ENCODE measurements at regions not wholly inside any gene's neighbourhood (a gene's known extent, or its start where the extent isn't known, plus 50 kb on each side); places are given as distances from the start of the nearest gene placed in this dataset.
"Not testable (repeated sequence)": the region's sequence is repeated elsewhere in the genome, so short reads cannot be mapped to it uniquely, and the experiment has no call there.

DNA sequence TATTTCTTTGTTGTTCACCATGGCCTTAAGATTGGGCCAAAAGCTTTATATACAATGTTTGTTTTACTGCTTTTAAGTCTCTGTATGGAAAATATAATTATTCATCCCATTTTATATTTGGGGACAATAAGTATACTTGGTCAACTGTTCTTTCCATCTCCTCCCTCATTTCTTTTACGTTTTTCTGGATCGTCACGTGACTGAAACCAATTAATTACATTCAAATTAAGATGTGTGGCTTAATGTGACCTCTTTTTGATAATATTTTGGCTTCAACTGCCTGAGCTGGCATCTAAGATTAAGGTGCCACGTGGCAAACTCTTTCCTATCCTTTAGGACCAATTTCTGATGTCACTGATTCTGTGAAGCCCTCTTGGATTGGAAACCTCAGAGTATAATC, 250.1 kb upstream of the SGCD start:
- ChIA-PET POLR2A (no interaction called here), CTCF (no interaction called here)

DNA sequence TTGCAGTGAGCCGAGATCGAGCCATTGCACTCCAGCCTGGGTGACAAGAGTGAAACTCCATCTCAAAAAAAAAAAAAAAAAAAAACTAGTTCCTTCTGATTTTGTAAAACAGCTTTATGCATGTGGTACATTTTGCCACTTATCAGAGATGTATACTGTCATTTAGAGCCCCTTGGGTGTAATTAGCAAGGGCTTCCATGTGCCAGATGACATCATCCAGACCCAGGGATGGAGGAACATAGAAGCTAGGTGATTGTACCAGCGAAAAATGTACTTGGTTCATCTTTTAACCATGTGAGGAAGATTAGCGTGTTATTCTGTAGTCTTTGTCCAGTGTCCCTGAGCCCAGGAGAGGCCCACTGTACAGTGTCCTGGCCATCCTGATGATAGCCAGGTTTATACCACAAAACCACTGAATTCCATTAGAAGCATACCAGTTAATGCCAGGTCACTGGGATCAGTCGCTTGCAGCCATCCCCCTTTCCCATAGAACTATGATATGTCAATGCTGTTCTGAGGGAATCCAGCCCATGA, 239.3 kb upstream of the SGCD start:
- CTCF ChIA-PET: no interaction called here
- POLR2A ChIA-PET: no interaction called here

DNA sequence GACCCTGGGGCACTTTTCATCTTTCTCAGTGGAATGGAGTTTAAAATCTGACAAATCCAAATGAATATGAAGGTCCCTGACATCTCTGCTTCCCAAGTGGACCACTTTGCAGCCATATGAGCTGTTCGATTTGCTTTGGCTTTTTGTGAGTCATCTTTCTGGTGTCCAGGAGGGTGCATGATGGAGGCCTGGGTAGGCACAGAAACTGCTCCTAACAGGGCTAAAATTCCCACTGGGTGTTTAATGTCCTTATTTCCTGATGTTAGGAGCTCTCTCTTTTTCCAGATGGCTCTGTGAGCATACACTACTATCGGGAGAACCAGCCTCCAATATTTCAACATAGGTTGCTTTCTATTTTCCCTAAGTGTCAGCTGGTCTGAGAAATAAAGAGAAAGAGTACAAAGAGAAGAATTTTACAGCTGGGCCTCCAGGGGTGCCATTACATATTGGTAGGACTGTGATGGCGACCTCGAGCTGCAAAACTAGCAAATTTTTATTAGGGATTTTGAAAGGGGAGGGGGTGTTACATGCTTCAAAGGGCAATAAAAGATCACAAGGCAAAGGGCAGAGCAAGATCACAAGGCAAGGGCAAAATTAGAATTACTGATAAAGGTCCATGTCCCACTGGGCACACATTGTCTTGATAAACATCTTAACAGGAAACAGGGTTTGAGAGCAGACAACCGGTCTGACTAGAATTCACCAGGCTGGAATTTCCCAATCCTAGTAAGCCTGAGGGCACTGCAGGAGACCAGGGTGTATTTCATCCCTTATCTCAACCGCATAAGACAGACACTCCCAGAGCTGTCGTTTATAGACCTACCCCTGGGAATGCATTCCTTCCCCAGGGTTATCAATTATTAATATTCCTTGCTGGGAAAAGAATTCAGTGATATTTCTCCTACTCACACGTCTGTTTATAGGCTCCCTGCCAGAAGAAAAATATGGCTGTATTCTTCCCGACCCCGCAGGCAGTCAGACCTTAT, 236.7 kb upstream of the SGCD start:
- POLR2A ChIA-PET, CTCF ChIA-PET: not testable (repeated sequence)

GRCh38 chr5:156093024-156093423, 233.9 kb upstream of the SGCD start:
- ChIA-PET CTCF (no interaction called here), POLR2A (no interaction called here)

- ChIA-PET CTCF (no interaction called here), POLR2A (no interaction called here)
Observed at GRCh38 chr5:156094001-156094400, 233.0 kb upstream of the SGCD start.

DNA sequence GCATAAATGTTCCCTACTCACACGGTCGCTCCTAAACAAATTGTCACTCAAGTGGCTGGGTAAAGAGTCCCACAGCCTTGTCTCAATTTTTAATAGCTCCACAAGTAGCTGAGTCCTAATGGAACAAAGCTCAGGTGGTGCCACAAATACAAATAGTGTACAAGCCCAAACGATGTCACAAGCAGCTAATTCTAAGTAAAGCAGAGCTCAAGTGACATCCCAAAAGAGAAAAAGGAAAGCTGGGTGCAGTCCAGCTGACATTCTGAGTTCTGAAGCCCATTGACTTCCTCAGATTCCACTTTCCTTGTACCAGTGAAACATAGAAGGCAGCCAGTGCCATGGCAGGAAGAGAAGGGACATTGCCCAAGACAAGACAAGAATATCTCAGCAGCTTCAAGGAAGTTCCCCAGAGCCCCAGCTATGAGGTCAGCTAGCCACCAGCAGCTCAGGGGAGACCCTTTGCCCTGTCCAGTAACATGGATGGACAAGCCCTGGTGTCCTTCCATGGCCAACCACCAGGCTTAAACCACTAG, 231.2 kb upstream of the SGCD start:
- POLR2A ChIA-PET: no interaction called here
- CTCF ChIA-PET: no interaction called here

GRCh38 chr5:156096259-156096658, 230.7 kb upstream of the SGCD start:
- CTCF ChIA-PET: no interaction called here
- POLR2A ChIA-PET: no interaction called here

- CTCF ChIA-PET: no interaction called here
- POLR2A ChIA-PET: no interaction called here
Observed at GRCh38 chr5:156103155-156103885, 223.6 kb upstream of the SGCD start.

DNA sequence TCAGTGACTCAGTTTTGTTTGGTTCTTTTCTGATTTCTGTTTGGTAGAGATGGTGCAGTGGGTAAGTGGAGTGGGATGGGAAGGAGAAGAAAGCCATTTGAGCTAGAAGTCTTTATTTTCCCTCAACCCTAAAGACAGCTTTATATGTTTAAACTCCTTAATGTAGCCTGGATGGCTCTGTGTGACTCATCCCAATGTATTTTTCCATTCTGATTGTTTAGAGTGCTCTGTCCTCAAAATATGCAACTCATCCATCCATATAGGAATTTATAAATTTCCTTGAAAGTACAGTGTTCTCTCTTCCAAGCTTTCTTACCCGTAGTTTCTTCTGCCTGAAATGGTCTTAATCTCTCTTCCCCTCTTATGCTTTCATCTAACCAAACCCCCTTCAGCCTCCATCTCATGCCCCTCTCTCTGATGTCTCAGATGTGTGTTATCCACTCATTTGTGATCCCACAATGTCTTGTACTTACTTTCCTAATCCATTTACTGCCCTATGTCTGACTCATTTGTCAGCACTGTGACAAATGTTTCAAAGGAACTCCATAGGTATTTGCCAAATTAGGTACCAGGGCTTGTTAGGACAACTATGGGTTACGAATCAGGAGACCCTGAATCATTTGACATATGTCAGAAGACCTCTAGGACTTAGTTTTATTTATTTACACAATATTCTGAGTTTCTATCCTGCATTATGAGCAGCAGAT, 217.5 kb upstream of the SGCD start:
- POLR2A ChIA-PET: no interaction called here

GRCh38 chr5:156119692-156120091, 207.3 kb upstream of the SGCD start:
- ChIA-PET CTCF (no interaction called here), POLR2A (no interaction called here)

More for the DNA sequence above, 217.5 kb upstream of the SGCD start:
- CTCF ChIA-PET: no interaction called here

- CTCF ChIA-PET: no interaction called here
- POLR2A ChIA-PET: no interaction called here
Observed at GRCh38 chr5:156120777-156121176, 206.2 kb upstream of the SGCD start.

DNA sequence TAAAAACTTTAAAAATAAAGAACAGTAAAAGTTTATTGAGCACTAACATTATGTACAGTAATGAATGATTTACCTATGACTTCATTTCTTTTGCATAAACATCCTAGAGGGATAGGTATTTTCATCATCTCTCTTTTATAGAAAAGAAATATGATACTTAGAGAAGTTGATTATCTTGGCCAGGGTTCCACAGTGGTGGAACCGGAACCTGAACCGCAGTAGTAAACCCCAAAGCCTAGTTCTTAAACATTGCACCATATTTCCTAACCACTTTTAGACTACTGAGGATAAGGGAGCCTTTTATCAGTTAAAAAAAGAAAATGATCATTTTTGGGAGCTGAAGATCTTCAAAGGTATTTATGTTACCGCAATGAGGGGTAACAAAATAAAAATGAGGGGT, 205.7 kb upstream of the SGCD start:
- ChIA-PET POLR2A (no interaction called here), CTCF (no interaction called here)

DNA sequence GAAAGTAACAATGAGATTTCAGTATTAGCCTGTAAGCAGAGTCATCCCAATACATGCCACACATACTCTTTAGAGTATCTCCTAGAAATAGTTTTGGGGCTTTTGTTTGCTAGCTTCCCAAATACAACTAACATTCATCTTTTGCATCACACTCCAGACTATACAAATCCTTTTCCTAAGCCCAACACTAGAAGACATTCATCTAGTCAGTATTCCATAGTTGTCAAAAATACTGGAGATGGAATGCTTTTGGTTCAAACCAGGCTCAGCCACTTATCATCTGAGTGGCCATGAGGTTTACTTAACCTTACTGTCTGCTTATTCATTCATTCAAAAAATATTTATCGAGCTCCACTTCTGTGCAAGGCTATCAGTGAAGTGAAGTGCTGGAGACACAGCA, 205.1 kb upstream of the SGCD start:
- ChIA-PET POLR2A (no interaction called here), CTCF (no interaction called here)

DNA sequence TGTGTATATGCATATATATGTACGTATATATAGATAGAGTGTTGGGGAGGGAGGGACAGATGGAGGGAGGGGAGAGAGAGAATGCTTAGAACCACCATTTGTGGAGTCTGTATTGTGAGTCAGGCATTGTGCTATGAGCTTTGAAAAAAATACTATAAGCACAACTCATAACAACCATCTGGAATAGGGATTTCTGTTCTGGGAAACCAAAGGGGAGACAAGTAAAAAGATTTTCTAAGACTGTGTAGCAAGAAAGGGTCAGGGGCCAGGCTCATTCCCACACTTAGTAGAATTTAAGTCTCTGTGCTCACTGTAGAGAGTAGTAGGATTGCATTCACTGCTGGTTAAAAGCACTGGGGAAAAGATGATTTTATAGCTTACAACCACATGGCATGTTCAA, 202.3 kb upstream of the SGCD start:
- ChIA-PET POLR2A (no interaction called here), CTCF (no interaction called here)

DNA sequence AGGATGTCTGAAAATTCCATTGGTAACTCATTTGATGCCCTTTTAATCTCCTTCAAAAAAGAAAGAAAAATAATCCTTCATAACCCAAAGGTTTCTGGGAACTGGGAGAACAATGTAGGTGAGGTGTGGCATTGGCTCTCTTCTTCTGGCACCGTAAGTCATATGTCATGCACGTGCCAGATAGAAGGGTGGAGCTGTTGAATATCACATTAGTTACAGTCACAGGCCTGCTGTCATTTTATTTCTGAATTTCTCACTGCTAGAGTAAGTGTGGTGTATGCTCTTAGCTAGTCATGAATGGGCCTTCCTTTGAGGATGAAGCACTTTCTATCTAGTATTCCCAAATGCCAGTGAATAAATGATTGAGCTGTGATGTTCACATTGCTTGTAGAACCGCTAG, 201.8 kb upstream of the SGCD start:
- ChIA-PET CTCF (no interaction called here), POLR2A (no interaction called here)

DNA sequence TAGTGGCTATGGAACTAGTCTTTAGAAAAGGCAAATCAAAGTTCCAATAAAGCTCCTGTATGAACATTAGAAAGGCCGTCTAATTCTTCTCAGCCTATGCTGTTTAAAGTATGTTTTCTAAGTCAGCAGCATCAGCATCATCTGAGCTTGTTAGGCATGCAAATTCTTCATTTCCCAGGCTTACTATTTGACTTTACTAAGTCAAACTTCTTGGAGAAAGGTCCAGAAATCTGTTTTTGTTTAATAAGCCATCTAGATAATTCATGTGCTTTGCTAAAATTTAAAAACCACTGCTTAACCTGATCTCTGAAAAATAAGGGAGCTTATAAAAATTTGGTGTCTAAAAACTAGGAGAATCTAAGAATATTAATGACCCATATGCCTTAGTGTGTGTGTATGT, 200.2 kb upstream of the SGCD start:
- CTCF ChIA-PET: no interaction called here
- POLR2A ChIA-PET: no interaction called here

DNA sequence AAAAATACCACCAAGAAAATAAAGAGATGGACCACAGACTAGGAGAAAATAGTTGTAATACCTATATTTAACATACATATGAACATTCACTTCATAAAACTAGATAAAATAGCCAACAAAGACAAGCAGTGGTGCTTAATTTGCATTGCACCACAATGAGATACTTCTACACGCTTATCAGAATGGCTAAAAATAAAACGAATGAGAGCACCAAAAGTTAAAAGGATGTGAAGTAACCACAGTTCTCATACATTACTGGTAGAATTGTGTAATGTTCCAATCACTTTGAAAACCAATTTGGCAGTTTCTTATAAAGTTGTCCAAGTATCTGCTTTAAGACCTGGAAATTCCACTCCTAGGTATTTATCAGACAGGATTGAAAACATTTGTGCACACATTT, 198.9 kb upstream of the SGCD start:
- CTCF ChIA-PET: interaction anchor here (0.5 to 0.6 kb wide), 2 partner anchors 276 to 395 kb away, joined by 3 read pairs; no protein-coding TSS in a partner anchor
- POLR2A ChIA-PET: no interaction called here

DNA sequence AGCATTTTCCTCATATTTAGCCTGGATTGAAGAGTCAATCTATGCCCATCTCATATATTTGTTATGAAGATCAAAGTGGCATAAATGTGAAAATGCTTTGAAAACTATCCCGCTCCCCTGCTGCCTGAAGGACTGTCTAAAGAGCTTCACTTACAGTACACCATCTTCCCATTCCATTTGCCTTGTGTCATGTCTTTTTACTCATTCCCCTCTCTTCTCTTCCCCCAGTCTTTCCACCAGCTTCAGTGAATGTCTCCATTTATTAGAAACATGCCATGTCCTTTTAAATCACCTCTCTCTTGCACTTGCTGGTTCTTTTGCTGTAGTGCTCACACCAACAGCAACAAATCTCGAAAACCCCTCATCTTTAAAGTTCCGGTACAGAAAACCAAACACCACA, 192.7 kb upstream of the SGCD start:
- ChIA-PET POLR2A (no interaction called here), CTCF (no interaction called here)

DNA sequence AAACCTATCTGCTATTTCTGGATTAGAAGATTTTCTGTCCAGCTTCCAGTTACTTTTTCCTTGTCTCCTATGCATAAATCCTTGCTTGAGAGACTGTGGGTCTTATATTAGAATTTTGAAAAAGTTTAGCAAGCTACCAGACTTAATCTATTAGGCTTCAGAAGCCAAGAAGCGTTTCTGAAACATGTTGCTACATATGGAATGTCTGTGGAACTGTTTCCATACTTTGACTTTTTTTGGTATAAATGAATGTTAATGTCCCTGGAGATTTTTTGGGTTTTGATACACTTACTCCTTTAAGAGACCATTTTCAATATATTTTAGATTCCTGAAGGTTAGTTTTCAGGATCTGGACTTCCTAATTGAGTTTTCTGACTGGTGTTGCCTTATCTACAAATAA, 191.4 kb upstream of the SGCD start:
- ChIA-PET CTCF (no interaction called here), POLR2A (no interaction called here)

DNA sequence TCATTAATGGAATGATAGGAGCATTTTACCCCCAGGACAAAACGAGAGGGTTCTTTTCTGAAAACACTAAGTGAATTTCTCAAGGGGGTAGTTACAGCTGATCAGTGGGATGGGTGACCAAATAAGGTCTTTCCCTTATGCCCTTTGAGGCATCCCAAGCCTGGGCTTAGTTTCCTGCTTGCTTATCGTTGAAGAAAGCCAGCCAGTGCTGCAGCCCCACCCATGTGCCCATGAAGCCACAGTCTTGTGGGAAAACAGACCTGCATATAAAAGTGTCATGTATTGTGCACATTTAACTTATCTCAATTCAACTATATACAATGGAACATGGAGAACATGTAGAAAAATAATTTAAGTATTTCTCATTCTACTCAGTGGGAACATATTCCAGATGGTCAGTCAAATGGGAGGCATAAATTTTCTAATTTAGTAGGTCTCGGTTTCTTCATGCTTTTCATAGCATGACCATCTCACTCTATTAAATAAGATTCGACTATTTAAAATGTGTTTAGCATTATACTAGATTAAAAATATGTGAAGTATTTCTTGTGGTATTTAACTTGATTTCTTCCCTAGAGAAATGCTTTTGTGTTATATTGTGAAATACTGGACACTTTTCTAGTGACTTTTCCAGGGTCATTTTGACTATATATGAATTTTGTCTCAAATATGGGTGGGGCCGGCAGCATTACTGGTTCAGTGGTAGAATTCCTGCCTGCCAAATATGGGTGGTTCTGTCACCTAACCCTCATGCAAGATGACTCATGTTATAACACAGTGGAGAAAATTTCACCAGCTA, 189.7 kb upstream of the SGCD start:
- POLR2A ChIA-PET: no interaction called here
- CTCF ChIA-PET: no interaction called here
